Glutamatergic neuron (in vitro differentiated cells): ENCODE measurements at regions not wholly inside any gene's neighbourhood (a gene's known extent, or its start where the extent isn't known, plus 50 kb on each side); places are given as distances from the start of the nearest gene placed in this dataset.

ENCODE experiments used
- DNase-seq: peaks from one replicate; pipeline ENCODE4 v3.0.0; 2022
- H3K27ac Mint-ChIP-seq: one replicate; pipeline ENCODE4 v1.8.0; 2020; ENCODE audit warnings: mild to moderate bottlenecking, mixed read lengths, inconsistent platforms; ENCODE audit not compliant: unreplicated experiment
- H3K27me3 Mint-ChIP-seq: one replicate; pipeline ENCODE4 v1.8.0; 2020; ENCODE audit warnings: mild to moderate bottlenecking, moderate library complexity, mixed read lengths, inconsistent platforms; ENCODE audit not compliant: unreplicated experiment
- H3K36me3 Mint-ChIP-seq: one replicate; pipeline ENCODE4 v1.8.0; 2020; ENCODE audit warnings: mild to moderate bottlenecking, mixed read lengths, inconsistent platforms; ENCODE audit not compliant: unreplicated experiment
- H3K4me1 Mint-ChIP-seq: one replicate; pipeline ENCODE4 v1.8.0; 2020; ENCODE audit warnings: mild to moderate bottlenecking, low read depth, mixed read lengths, inconsistent platforms; ENCODE audit not compliant: unreplicated experiment
- H3K4me3 Mint-ChIP-seq: one replicate; pipeline ENCODE4 v1.8.0; 2020; ENCODE audit warnings: mild to moderate bottlenecking, mixed read lengths, inconsistent platforms; ENCODE audit not compliant: unreplicated experiment
- H3K9me3 Mint-ChIP-seq: one replicate; pipeline ENCODE4 v1.8.0; 2020; ENCODE audit warnings: mild to moderate bottlenecking, moderate library complexity, mixed read lengths, inconsistent platforms; ENCODE audit not compliant: unreplicated experiment
- TF ChIP-seq, protein P1 (sequence below): fragments of 200-600 bp; sonication (generic); IDR thresholded peaks from one replicate; pipeline ENCODE4 v1.5.0; 2021; ENCODE audit not compliant: partially characterized antibody, unreplicated experiment

- Mint-ChIP-seq H3K4me3 (no peak overlapping the region), H3K36me3 (no peaks in the 10 kb centered on the region), H3K27me3 (no peaks in the 10 kb centered on the region), H3K27ac (no peak overlapping the region), H3K9me3 (no peaks in the 10 kb centered on the region), H3K4me1 (peaks cover 13% of the 10 kb centered on the region)
- DNase-seq, result no peak
- TF ChIP-seq, protein P1, sequence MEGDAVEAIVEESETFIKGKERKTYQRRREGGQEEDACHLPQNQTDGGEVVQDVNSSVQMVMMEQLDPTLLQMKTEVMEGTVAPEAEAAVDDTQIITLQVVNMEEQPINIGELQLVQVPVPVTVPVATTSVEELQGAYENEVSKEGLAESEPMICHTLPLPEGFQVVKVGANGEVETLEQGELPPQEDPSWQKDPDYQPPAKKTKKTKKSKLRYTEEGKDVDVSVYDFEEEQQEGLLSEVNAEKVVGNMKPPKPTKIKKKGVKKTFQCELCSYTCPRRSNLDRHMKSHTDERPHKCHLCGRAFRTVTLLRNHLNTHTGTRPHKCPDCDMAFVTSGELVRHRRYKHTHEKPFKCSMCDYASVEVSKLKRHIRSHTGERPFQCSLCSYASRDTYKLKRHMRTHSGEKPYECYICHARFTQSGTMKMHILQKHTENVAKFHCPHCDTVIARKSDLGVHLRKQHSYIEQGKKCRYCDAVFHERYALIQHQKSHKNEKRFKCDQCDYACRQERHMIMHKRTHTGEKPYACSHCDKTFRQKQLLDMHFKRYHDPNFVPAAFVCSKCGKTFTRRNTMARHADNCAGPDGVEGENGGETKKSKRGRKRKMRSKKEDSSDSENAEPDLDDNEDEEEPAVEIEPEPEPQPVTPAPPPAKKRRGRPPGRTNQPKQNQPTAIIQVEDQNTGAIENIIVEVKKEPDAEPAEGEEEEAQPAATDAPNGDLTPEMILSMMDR, result no peak
Observed at GRCh38 chr3:25153561-25153960, 274.5 kb upstream of the RARB start.

DNA sequence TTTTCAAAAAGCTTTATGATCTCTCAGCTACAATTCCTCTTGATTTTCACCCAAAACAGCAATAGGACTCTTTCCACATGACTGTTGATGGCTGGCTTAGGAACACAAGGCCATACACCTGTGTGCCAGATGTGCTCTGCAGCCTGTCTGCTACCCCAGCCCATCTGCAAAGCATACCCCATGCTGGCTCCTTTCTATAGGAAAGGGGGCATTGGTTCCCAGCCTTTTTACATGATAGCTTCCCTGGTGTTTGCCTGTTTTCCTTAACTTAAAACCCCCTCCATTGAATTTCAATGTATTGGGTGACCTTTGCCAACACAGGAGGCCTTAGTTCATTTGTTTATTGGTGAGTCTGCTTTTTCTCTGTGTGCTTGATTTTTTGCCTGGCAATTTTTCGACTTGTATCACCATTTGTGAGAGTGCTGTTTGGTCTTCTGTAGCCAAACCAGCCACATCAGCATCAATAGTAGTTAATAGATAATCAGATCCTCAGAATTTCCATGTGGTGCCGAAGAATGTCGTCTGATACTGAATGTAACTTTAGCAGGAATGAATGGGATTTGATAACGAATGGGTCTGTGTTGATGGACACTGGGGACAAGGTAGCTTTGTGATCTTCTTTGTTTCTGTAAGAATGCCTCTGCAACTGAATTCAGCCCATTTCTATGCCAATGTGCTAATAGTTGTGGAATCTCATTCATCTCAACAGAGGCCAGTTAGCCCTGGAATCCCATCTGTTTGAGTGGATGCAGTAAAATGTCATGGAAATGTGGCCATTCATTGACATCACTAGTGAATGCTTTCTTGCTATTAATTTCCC lies 272.2 kb upstream of the RARB start:
- TF ChIP-seq, protein P1, result no peak
- DNase-seq, result no peak
- Mint-ChIP-seq H3K9me3 (no peaks in the 10 kb centered on the region), H3K27ac (peak overlapping the region; percentile 31), H3K27me3 (peaks cover 1% of the 10 kb centered on the region), H3K4me3 (no peak overlapping the region), H3K4me1 (peaks cover 13% of the 10 kb centered on the region), H3K36me3 (no peaks in the 10 kb centered on the region)

DNA sequence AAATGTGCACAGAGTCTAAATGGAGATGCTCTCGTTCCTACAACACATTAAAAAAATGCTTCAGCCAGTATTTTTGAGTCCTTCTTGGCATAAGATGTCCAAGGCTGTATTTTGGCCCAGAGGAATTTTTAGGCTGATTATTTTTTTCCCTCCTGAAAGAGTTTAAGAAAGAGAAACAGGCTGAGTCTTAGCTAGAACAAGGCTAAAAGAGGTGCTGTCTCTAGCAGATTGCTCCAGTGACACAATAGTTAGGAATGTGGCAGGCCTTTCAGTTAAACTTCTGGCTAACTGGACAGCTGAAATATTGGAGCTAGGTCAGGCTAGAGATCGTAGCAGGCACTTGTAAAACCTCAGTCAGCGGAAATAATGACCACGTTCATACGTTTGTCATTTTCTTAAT lies 271.4 kb upstream of the RARB start:
- TF ChIP-seq, protein P1, result no peak
- DNase-seq, result no peak
- H3K27me3 Mint-ChIP-seq, result peaks cover 2% of the 10 kb centered on the region
- H3K27ac Mint-ChIP-seq, result no peak overlapping the region
- no peak overlapping the region for H3K4me3 Mint-ChIP-seq
- peaks cover 10% of the 10 kb centered on the region for H3K4me1 Mint-ChIP-seq
- no peaks in the 10 kb centered on the region for H3K9me3 Mint-ChIP-seq
- no peaks in the 10 kb centered on the region for H3K36me3 Mint-ChIP-seq

DNA sequence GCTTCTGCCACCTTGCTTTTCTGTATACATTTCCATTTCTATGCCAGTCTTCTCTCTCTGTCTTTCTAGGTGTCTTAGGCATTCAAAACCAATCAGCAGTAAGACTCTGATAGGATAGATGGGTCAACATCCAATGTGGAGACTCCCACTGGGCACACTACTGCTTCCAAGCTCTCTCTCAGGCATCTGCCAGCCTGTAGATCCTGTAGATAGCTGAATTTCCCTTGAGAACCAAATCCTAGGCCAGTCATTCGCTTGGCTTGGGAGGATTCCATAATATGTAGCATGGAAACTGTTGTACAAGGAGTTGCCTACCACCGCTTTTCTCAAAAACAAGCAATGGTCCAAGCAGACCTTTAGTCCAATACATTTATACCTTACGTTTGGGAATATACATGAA lies 262.8 kb upstream of the RARB start:
- Mint-ChIP-seq H3K27me3 (peaks cover 2% of the 10 kb centered on the region), H3K36me3 (peaks cover 5% of the 10 kb centered on the region), H3K9me3 (peaks cover 2% of the 10 kb centered on the region), H3K4me3 (no peak overlapping the region), H3K4me1 (peaks cover 10% of the 10 kb centered on the region), H3K27ac (no peak overlapping the region)
- TF ChIP-seq, protein P1, result no peak
- no peak for DNase-seq

DNA sequence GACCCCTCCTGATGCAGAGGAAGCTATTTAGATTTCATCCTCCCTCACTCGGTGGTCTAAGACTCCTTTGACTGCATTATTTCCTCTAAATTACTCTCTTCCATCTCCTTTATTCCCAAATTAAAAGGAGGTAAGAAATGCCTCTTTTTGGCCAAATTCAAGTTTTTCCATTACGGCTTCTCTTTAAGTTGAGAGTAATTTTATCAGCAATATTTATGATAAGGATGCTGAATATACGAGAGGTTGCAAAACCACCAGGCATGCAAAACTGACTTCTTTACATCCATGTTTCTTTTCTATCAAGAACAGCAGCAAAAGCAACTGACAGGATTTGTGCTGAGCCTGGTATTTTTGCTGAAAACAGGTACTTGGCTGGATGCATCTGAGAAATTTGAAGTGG lies 262.0 kb upstream of the RARB start:
- H3K9me3 Mint-ChIP-seq, result peaks cover 3% of the 10 kb centered on the region
- no peak for DNase-seq
- H3K4me3 Mint-ChIP-seq, result no peak overlapping the region
- H3K36me3 Mint-ChIP-seq, result peaks cover 5% of the 10 kb centered on the region
- TF ChIP-seq, protein P1, result no peak
- H3K27ac Mint-ChIP-seq, result no peak overlapping the region
- no peaks in the 10 kb centered on the region for H3K27me3 Mint-ChIP-seq
- H3K4me1 Mint-ChIP-seq, result peaks cover 11% of the 10 kb centered on the region
